Thymus (tissue), 11 donors: ENCODE measurements at regions not wholly inside any gene's neighbourhood (a gene's known extent, or its start where the extent isn't known, plus 50 kb on each side); places are given as distances from the start of the nearest gene placed in this dataset.

ENCODE experiments used
- DNase-seq, 9 donors: peaks; one replicate each; pipeline ENCODE4 v3.0.0-alpha.2; 2013; ENCODE audit warnings: low spot score in 9 of 9, low read depth in 6 of 9, missing footprints in 1 of 9
- H3K27ac ChIP-seq, 2 donors: one replicate each; pipeline ENCODE4 v1.5.1; 2013; ENCODE audit warnings: control low read depth in 1 of 2, low read depth in 1 of 2, low read length in 1 of 2, mild to moderate bottlenecking in 1 of 2, moderate library complexity in 1 of 2
- H3K27me3 ChIP-seq, 2 donors: one replicate each; pipeline ENCODE4 v1.5.1; 2013; ENCODE audit warnings: low read length in 1 of 2; ENCODE audit not compliant: control insufficient read depth in 2 of 2, insufficient read depth in 1 of 2
- H3K36me3 ChIP-seq, 2 donors: one replicate each; pipeline ENCODE4 v1.5.1; 2013; ENCODE audit warnings: low read length in 1 of 2, mild to moderate bottlenecking in 1 of 2, moderate library complexity in 1 of 2; ENCODE audit not compliant: control insufficient read depth in 2 of 2, insufficient read depth in 2 of 2
- H3K4me1 ChIP-seq, 2 donors: one replicate each; pipeline ENCODE4 v1.5.1; 2013; ENCODE audit warnings: low read length in 2 of 2; ENCODE audit not compliant: control insufficient read depth in 2 of 2, insufficient read depth in 2 of 2
- H3K4me3 ChIP-seq, 2 donors: one replicate each; pipeline ENCODE4 v1.5.1; 2013; ENCODE audit warnings: low read length in 2 of 2, control low read depth in 1 of 2, mild to moderate bottlenecking in 1 of 2
- H3K9me3 ChIP-seq, 2 donors: one replicate each; pipeline ENCODE4 v1.5.1; 2013; ENCODE audit warnings: low read length in 1 of 2, mild to moderate bottlenecking in 1 of 2; ENCODE audit not compliant: control insufficient read depth in 2 of 2, insufficient read depth in 1 of 2
- WGBS: extraction: QIAGEN DNeasy Blood & Tissue Kit; methylation state at CpG from one replicate; pipeline ENCODE4 v1.1.7; 2013; 5-methylcytosine and 5-hydroxymethylcytosine counted together
- donor health status: healthy.

DNA sequence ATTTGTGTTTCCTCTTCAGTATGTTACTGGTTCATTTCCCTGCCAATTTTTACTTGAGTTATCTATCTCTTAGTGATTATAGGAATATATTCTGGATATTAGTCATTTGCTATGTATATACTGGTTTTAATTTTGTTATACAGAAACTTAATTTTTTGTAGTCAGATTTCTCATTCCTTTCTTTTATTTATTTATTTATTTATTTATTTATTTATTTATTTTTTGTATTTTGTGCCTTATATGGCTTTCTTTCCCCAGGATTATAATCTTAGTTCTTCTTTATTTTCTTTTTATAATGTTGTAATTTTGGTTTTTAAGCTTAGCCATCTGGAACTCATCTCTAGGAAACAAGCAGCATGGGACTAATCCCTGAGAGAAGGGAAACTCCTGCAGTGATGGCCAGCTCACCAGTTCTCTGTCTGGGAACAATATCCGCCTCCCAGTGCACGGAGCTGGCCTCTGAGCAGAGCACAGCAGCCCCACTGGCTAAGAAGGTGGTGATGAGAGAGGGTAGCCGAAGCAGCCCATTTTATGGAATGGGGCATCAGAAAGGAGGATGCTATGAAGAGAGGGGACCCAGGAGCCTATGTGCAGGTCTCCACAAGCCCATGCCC, 54.5 kb upstream of the ADORA2B start:
- Histone ChIP-seq H3K4me3 (no peak overlapping the region), H3K27me3 (no peaks in the 10 kb centered on the region), H3K4me1 (no peaks in the 10 kb centered on the region), H3K36me3 (no peaks in the 10 kb centered on the region), H3K9me3 (no peaks in the 10 kb centered on the region), H3K27ac (no peak overlapping the region)
- no peak for DNase-seq
- 96% methylated on average over 3 of the region's 3 CpGs for WGBS

DNA sequence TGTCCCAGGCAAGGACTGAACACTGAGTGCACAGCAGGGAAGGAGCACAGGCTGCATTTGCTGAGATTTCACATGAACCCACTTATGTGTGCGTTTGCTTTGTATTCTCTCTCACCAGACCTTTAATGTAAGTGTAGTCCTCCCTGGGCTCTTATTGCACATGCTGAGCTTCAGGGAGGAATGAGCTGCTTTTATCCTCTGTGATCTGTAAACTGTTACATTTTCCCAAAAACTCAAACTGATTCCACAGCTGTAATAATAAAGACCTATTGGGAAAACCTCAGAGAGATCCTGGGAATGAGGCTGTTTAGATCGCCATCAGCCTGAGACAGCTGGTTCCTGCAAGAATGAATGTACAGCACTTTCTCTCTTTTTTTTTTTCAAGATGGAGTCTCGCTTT, 53.6 kb upstream of the ADORA2B start:
- Histone ChIP-seq H3K4me1 (no peaks in the 10 kb centered on the region), H3K9me3 (no peaks in the 10 kb centered on the region), H3K36me3 (no peaks in the 10 kb centered on the region), H3K27me3 (no peaks in the 10 kb centered on the region), H3K4me3 (no peak overlapping the region), H3K27ac (no peak overlapping the region)
- no peak for DNase-seq
- 97% methylated on average over 3 of the region's 3 CpGs for WGBS

DNA sequence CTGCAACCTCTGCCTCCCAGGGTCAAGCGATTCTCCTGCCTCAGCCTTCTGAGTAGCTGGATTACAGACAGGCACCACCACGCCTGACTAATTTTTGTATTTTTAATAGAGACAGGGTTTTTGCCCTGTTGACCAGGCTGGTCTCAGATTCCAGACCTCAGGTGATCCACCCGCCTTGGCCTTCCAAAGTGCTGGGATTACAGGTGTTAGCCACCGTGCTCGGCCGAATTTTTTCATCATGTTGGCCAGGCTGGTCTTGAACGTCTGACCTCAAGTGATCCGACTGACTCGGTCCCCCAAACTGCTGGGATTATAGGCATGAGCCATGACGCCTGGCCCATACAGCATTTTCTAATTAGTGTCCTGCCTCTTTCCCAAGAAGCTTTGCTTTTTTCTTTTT, 52.7 kb upstream of the ADORA2B start:
- Histone ChIP-seq H3K4me1 (peaks cover 0 to under 1% of the 10 kb centered on the region in 2 donors), H3K9me3 (no peaks in the 10 kb centered on the region), H3K4me3 (no peak overlapping the region), H3K27me3 (no peaks in the 10 kb centered on the region), H3K27ac (peak overlapping the region; percentile 18 to 55), H3K36me3 (no peaks in the 10 kb centered on the region)
- DNase-seq = no peak
- 93% methylated on average over 10 of the region's 10 CpGs for WGBS

DNA sequence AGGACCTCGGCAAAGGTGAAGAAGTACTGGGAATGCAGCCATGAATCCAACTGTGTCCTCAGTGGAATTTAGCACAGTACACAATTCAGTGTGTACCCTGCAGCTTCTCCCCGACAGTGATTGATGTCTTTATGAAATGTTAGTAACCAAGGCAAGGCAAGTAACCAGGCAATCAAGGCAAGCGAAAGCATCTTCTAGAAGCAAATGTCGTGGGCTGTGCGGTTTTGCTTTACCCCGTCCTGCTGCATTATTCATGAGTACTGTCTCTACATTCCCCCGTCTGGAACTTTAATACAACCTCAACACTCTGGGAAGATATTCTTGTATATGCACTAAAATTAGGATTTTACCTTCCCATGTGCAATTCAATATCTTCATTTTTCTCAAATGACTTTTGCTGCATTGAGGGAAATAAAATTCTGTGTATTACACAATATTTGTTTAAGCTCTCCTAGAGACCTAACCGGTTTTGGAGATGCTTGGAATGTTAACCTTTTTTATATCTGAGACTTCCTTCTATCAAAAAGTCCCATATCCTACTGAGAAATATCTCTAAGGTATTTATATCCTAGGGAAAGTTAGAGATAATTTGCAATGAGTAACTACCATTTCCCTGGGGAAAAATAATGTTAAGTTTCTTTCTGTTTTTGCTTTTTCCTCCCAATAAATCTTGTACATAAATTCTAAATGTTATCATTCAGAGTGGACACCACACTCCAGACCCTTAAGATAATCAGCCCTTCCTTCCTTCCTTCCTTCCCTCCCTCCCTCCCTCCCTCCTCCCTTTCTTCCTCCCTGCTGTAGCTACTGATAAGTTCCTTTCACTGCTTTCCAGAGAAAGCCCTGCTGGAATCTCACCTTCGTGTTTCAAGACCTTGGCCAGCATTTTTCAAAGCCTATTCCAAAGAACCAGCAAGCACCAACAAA, 51.9 kb upstream of the ADORA2B start:
- Histone ChIP-seq H3K36me3 (no peaks in the 10 kb centered on the region), H3K27ac (peak overlapping the region; percentile 20 to 60), H3K4me1 (peaks cover 0 to 2% of the 10 kb centered on the region in 2 donors), H3K9me3 (no peaks in the 10 kb centered on the region), H3K27me3 (no peaks in the 10 kb centered on the region), H3K4me3 (no peak overlapping the region)
- 88% methylated on average over 9 of the region's 9 CpGs for WGBS
- no peak for DNase-seq

GRCh38 chr17:15893658-15894024, 51.3 kb upstream of the ADORA2B start:
- Histone ChIP-seq H3K27ac (peak overlapping the region in 1 of 2 donors; percentile 27), H3K4me1 (peaks cover 0 to 2% of the 10 kb centered on the region in 2 donors), H3K4me3 (no peak overlapping the region), H3K36me3 (no peaks in the 10 kb centered on the region), H3K27me3 (no peaks in the 10 kb centered on the region), H3K9me3 (no peaks in the 10 kb centered on the region)
- WGBS = 91% methylated on average over 2 of the region's 2 CpGs
- no peak for DNase-seq

DNA sequence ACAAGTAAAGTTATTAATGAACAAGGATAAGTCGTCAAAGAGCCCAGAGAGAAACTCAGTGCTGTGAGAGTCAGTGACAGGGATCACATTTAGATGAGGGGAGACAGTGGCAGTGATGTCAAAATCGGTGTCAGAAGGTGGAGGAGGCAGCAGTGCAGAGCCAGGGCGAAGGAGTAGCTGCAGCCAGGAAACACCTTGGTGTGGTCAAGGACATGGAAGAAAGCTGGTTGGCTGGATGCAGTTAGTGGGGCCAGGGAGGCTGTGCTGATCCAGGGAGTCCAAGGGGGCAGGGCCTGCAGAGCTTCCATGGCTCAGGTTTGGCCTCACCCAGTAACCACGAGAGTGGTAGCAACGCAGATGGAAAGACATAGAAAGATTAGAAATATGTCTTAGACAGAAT, 50.7 kb upstream of the ADORA2B start:
- Histone ChIP-seq H3K27ac (no peak overlapping the region), H3K4me3 (no peak overlapping the region), H3K4me1 (peaks cover 0 to 2% of the 10 kb centered on the region in 2 donors), H3K27me3 (no peaks in the 10 kb centered on the region), H3K9me3 (no peaks in the 10 kb centered on the region), H3K36me3 (no peaks in the 10 kb centered on the region)
- 67% methylated on average over 5 of the region's 5 CpGs for WGBS
- DNase-seq = no peak

GRCh38 chr17:15894913-15895658, 49.8 kb upstream of the ADORA2B start:
- no peak for DNase-seq
- no peaks in the 10 kb centered on the region for H3K36me3 ChIP-seq

More at GRCh38 chr17:15894913-15895658, 49.8 kb upstream of the ADORA2B start:
- H3K4me3 ChIP-seq = no peak overlapping the region
- no peaks in the 10 kb centered on the region for H3K27me3 ChIP-seq
- H3K4me1 ChIP-seq = peaks cover 0 to 2% of the 10 kb centered on the region in 2 donors
- 99% methylated on average over 12 of the region's 12 CpGs for WGBS
- H3K9me3 ChIP-seq = no peaks in the 10 kb centered on the region
- H3K27ac ChIP-seq = no peak overlapping the region
